Inflammatory macrophage (primary cell): ENCODE measurements at regions not wholly inside any gene's neighbourhood (a gene's known extent, or its start where the extent isn't known, plus 50 kb on each side); places are given as distances from the start of the nearest gene placed in this dataset.
"Not testable (repeated sequence)": the region's sequence is repeated elsewhere in the genome, so short reads cannot be mapped to it uniquely, and the experiment has no call there.

Experiments
- DNase-seq, 2 donors: peaks; one replicate each; pipeline ENCODE4 v3.0.0-alpha.2; 2020 to 2022

GRCh38 chr3:190192087-190192486, 71.4 kb upstream of the P3H2 start:
- no peak for DNase-seq

- no peak for DNase-seq
These were observed 67.5 kb upstream of the P3H2 start for GRCh38 chr3:190188197-190188596.

- DNase-seq, result peak in 1 of 2 donors; percentile 60
These were observed 62.4 kb upstream of the P3H2 start for GRCh38 chr3:190183121-190183520.

GRCh38 chr3:190182418-190183043, 61.8 kb upstream of the P3H2 start:
- DNase-seq, result no peak

GRCh38 chr3:190180268-190180667, 59.6 kb upstream of the P3H2 start:
- no peak for DNase-seq

- DNase-seq, result no peak
These were observed 58.1 kb upstream of the P3H2 start for GRCh38 chr3:190178779-190179178.

GRCh38 chr3:190176933-190177525, 56.3 kb upstream of the P3H2 start:
- not testable (repeated sequence) for DNase-seq

GRCh38 chr3:190176106-190176505, 55.4 kb upstream of the P3H2 start:
- not testable (repeated sequence) for DNase-seq

- DNase-seq, result no peak
These were observed 54.8 kb upstream of the P3H2 start for GRCh38 chr3:190175490-190175889.

GRCh38 chr3:190174471-190174870, 53.8 kb upstream of the P3H2 start:
- DNase-seq, result no peak

GRCh38 chr3:190173426-190173825, 52.7 kb upstream of the P3H2 start:
- DNase-seq, result no peak

GRCh38 chr3:190172751-190173150, 52.1 kb upstream of the P3H2 start:
- DNase-seq, result no peak
